ENCODE measurements at regions not wholly inside any gene's neighbourhood (a gene's known extent, or its start where the extent isn't known, plus 50 kb on each side); places are given as distances from the start of the nearest gene placed in this dataset.

DNA sequence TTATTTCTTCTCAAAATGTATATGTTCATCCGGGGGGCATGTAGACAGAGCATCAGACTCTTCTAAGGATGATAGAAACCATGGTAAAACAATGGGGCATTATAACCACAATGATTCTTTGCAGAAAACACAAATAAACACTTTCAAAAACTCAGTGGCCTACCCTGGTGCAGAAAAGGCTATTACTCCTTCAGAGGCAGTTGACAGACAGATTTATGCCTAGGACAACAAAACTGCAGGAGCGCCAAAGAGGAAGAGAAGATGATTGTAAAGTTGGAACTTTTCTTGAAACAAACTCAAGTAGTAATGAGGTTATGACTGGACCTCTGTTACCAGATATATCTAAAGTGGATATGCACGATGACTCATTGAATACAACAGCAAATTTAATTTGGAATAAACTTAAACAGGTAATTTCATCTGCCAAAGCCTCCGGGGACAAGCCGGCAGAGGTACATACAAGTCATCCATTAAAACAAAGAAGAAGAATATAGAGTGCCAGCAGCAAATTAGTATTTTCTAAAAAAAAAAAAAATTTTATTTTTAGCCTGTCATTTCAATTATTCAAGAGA lies 1068.4 kb upstream of the INTU start:
- TF ChIP-seq NBN (IDR thresholded peaks at IDR 0.05) (no peak), EZH2 (IDR thresholded peaks at IDR 0.05; ENCODE audit: borderline replicate concordance, control insufficient read depth, low read depth, low read length) (no peak), JUND (IDR thresholded peaks at IDR 0.05; ENCODE audit: low read depth, low read length) (no peak), POLR2A (IDR thresholded peaks at IDR 0.05; ENCODE audit: low read depth, low read length) (no peak), CBX3 (IDR thresholded peaks at IDR 0.05; ENCODE audit: borderline replicate concordance, low read depth) (no peak), NRF1 (conservative IDR thresholded peaks at IDR 0.05; ENCODE audit: low read depth, low read length) (no peak), ZNF274 (IDR thresholded peaks at IDR 0.05; ENCODE audit: insufficient read depth, insufficient read length) (no peak), CREB1 (IDR thresholded peaks at IDR 0.05; ENCODE audit: low read depth) (no peak)
- TF ChIP-seq, protein P1, sequence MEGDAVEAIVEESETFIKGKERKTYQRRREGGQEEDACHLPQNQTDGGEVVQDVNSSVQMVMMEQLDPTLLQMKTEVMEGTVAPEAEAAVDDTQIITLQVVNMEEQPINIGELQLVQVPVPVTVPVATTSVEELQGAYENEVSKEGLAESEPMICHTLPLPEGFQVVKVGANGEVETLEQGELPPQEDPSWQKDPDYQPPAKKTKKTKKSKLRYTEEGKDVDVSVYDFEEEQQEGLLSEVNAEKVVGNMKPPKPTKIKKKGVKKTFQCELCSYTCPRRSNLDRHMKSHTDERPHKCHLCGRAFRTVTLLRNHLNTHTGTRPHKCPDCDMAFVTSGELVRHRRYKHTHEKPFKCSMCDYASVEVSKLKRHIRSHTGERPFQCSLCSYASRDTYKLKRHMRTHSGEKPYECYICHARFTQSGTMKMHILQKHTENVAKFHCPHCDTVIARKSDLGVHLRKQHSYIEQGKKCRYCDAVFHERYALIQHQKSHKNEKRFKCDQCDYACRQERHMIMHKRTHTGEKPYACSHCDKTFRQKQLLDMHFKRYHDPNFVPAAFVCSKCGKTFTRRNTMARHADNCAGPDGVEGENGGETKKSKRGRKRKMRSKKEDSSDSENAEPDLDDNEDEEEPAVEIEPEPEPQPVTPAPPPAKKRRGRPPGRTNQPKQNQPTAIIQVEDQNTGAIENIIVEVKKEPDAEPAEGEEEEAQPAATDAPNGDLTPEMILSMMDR (IDR thresholded peaks at IDR 0.05 in 2 of 3, conservative IDR thresholded peaks at IDR 0.05 in 1 of 3; ENCODE audit: control insufficient read depth in 2 of 3, extremely low read depth in 1 of 3, insufficient read depth in 1 of 3, low read depth in 3 of 3, low read length in 3 of 3) = no peak
